Kidney (tissue), 13 donors: ENCODE measurements at regions not wholly inside any gene's neighbourhood (a gene's known extent, or its start where the extent isn't known, plus 50 kb on each side); places are given as distances from the start of the nearest gene placed in this dataset.
A peak's percentile ranks its signal among the peaks of the same experiment; 100 is the strongest.

Experiments used
- DNase-seq, 5 donors: peaks; one replicate each; pipeline ENCODE4 v3.0.0-alpha.2; 2013 to 2020
- FAIRE-seq: peaks from 2 replicates; lab custom pipeline; 2012; peaks lifted over from hg19 to GRCh38; lab: Jason Lieb, UNC
- H3K27ac ChIP-seq, 2 donors: one replicate each; pipeline ENCODE4 v1.7.0; 2013; ENCODE audit warnings: low read depth in 2 of 2, low read length in 2 of 2, inconsistent platforms in 1 of 2
- H3K27me3 ChIP-seq: one replicate; pipeline ENCODE4 v1.7.1; 2013; ENCODE audit warnings: low read length, inconsistent platforms; ENCODE audit not compliant: control insufficient read depth, insufficient read depth
- H3K36me3 ChIP-seq, 3 donors: one replicate each; pipeline versions ENCODE4 v1.7.0 to v1.7.1; 2013; ENCODE audit warnings: low read length in 3 of 3, control low read depth in 1 of 3, inconsistent platforms in 1 of 3; ENCODE audit not compliant: insufficient read depth in 3 of 3, control insufficient read depth in 2 of 3
- H3K4me1 ChIP-seq, 3 donors: one replicate each; pipeline versions ENCODE4 v1.7.0 to v1.7.1; 2013; ENCODE audit warnings: low read length in 3 of 3, inconsistent platforms in 1 of 3, low read depth in 1 of 3; ENCODE audit not compliant: control insufficient read depth in 2 of 3, insufficient read depth in 2 of 3
- H3K4me3 ChIP-seq, 3 donors: one replicate each; pipeline versions ENCODE4 v1.7.0 to v1.8.1; 2013; ENCODE audit warnings: low read length in 3 of 3, control low read depth in 1 of 3, inconsistent platforms in 1 of 3
- H3K9ac ChIP-seq, 3 donors: one replicate each; pipeline versions ENCODE4 v1.7.0 to v1.7.1; 2013; ENCODE audit warnings: low read length in 3 of 3, control low read depth in 1 of 3, inconsistent platforms in 1 of 3
- H3K9me3 ChIP-seq, 3 donors: one replicate each; pipeline versions ENCODE4 v1.7.0 to v1.7.1; 2013; ENCODE audit warnings: low read length in 3 of 3, control low read depth in 1 of 3, inconsistent platforms in 1 of 3; ENCODE audit not compliant: control insufficient read depth in 2 of 3, insufficient read depth in 1 of 3
- CTCF ChIP-seq: IDR thresholded peaks from 3 replicates; pipeline ENCODE4 v1.5.1; 2012; ENCODE audit warnings: mild to moderate bottlenecking, moderate library complexity, borderline replicate concordance; ENCODE audit not compliant: insufficient read depth; ENCODE audit errors: extremely low read depth
- intact Hi-C: fragments of 100-400 bp; cut with DNase I; formaldehyde crosslinking; loops from one replicate; pipeline ENCODE4 v1.11.1; 2022
- donor health status: control.
- donor health status: control.
- donor health status: control.
- donor health status: control.
- donor health status: control.
- donor health status: DM: yes; HTN: yes; CAD: no.
- donor health status: Normal renal cell carcinoma (clear cell type).

GRCh38 chr2:191597186-191597751 lies 80.7 kb upstream of the NABP1 start:
- H3K4me3 ChIP-seq, result no peak overlapping the region
- no peak overlapping the region for H3K27ac ChIP-seq
- FAIRE-seq, result no peak
- intact Hi-C loops, result no loop called here
- no peaks in the 10 kb centered on the region for H3K27me3 ChIP-seq
- H3K4me1 ChIP-seq, result no peaks in the 10 kb centered on the region
- no peaks in the 10 kb centered on the region for H3K36me3 ChIP-seq
- peak in 2 of 5 donors; percentile 7 to 10 for DNase-seq
- no peak overlapping the region for H3K9ac ChIP-seq
- no peak for TF ChIP-seq CTCF
- no peaks in the 10 kb centered on the region for H3K9me3 ChIP-seq

- H3K9ac ChIP-seq, result no peak overlapping the region
- H3K4me3 ChIP-seq, result no peak overlapping the region
- no peaks in the 10 kb centered on the region for H3K9me3 ChIP-seq
- no peak overlapping the region for H3K27ac ChIP-seq
- no peaks in the 10 kb centered on the region for H3K4me1 ChIP-seq
- intact Hi-C loops, result no loop called here
- FAIRE-seq, result no peak
- H3K36me3 ChIP-seq, result no peaks in the 10 kb centered on the region
- H3K27me3 ChIP-seq, result no peaks in the 10 kb centered on the region
- no peak for DNase-seq
- no peak for TF ChIP-seq CTCF
These were observed 79.6 kb upstream of the NABP1 start for GRCh38 chr2:191598296-191598695.

GRCh38 chr2:191601060-191601459 lies 76.9 kb upstream of the NABP1 start:
- Histone ChIP-seq H3K9ac (no peak overlapping the region), H3K9me3 (no peaks in the 10 kb centered on the region), H3K27me3 (no peaks in the 10 kb centered on the region), H3K4me1 (no peaks in the 10 kb centered on the region), H3K27ac (no peak overlapping the region), H3K36me3 (no peaks in the 10 kb centered on the region), H3K4me3 (no peak overlapping the region)
- intact Hi-C loops, result no loop called here
- no peak for FAIRE-seq
- no peak for TF ChIP-seq CTCF
- no peak for DNase-seq

GRCh38 chr2:191604154-191604553 lies 73.8 kb upstream of the NABP1 start:
- no peak for DNase-seq
- FAIRE-seq, result no peak

More at GRCh38 chr2:191604154-191604553, 73.8 kb upstream of the NABP1 start:
- Histone ChIP-seq H3K27ac (no peak overlapping the region), H3K27me3 (no peaks in the 10 kb centered on the region), H3K4me1 (no peaks in the 10 kb centered on the region), H3K9ac (no peak overlapping the region), H3K36me3 (no peaks in the 10 kb centered on the region), H3K9me3 (no peaks in the 10 kb centered on the region), H3K4me3 (no peak overlapping the region)
- intact Hi-C loops, result no loop called here
- no peak for TF ChIP-seq CTCF
